ENCODE measurements at regions not wholly inside any gene's neighbourhood (a gene's known extent, or its start where the extent isn't known, plus 50 kb on each side); places are given as distances from the start of the nearest gene placed in this dataset.
"Not testable (repeated sequence)": the region's sequence is repeated elsewhere in the genome, so short reads cannot be mapped to it uniquely, and the experiment has no call there.

DNA sequence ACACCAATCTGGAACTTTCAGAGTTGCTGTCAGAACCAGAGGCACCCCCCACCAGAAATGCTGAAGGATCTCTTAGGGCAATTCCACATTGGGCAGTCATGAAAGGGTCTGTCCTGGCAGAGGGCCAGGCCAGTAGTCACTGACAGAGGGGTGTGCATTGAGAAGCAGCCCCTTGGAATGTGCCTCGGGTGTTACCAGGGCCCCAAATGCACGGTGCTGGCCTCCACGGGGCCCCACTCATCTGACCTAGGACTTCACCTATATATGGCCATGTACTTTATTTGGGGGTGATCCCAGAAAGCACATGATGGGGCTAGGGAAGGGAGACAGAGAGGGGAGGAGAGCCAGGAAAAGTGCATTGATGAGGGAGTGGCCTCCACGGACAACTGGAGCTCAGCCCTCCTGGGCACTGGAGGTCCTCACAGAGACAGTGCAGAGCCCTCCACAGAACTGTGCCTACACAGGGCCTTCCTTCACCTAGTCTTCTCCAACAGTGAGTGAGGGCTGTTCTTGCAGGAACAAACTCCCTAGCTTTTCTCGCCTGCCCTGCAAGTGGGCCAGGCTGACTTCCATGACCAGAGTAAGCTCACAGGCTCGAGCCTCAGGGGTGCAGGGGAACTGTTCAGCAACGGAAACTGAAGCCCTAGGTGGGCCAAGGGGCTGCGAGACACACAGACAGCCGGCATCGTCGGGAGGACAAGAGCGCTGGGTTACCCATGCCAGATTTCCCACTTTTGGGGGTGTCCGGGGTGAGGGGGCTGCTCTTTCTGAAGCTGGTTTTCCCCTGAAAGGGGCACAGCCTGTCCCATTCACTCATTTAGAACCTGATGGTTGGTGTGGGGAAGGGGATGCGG lies 136.2 kb downstream of the HMX1 start:
- DNase-seq: peak; percentile 45

DNA sequence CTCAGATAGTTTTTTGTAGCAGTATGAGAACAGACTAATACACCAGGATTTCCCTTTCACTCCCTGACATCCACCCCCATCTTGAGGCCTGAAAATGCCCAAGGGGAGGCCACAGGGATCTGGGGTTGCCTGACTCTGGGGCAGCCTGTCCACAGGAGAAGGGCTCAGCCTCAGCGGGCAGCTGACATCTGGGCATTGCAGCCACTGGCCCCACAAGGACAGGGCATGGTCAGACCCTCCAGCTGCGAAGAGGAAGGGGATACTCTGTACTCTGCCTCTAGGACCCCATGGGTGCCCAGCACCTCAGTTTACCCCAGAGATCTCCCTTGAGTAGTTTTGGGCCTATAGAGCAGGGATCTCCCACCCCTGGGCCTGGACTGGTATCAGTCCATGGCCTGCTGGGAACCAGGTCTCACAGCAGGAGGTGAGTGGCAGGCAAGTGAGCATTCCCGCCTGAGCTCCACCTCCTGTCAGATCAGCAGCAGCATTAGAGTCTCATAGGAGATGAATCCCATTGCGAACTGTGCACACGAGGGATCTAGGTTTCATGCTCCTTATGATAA lies 138.9 kb downstream of the HMX1 start:
- peak; percentile 19 for DNase-seq

DNA sequence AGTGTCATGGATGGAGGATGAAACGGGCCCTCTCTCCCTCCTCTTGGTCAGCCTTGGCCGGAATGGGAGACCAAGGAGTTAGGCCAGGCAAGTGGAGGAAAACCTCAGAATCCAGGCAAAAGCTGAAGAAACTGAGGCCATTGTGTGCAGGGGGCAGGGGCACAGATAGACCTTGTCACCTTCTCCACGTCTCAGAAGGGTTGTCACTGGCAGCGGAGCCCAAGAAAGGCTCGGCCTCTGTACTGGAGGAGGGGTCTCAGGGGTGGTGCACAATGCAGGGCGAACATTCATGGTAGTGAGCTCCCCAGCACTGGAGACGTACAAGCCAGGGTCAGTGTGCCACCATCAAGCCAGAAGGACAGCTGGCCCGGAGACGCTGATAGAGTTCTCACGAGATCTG lies 139.5 kb downstream of the CPZ start:
- no peak for DNase-seq

DNA sequence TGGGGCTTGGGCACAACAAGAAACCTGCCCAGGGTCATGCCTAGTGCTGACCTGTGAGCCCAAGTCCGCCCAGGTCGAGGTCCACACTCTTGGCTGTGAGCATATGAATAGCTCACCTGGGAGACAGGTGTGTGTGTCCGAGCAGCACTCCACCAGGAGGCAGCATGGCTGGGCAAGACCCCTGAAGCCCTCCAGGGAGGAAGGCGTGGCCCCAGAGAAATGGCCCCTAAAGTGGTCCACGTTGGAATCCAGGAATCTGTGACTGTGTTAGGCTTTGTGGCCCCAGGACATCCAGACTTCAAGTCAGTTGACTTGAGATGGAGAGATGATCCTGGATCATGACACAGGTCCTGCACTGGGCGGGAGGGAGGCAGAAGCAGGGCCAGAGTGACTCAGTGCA lies 138.8 kb downstream of the CPZ start:
- peak; percentile 37 for DNase-seq

DNA sequence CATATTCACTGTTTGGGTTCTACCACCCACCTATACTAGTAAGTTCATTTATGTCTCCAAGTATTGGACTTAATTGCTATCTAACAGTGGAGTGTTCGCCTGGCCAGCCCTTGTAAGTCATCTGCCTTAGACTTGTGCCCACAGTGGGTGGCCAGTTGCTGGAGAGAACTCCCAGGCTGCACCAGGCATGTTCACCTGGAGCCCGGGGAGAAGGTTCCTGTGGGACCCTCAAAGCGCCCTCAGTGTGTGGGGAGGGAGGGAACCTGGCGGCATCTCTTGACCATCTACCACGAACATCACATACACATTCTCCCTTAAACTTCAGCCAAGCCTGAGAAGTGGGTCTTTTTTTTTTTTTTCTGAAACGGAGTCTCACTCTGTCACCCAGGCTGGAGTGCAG lies 138.1 kb downstream of the CPZ start:
- peak; percentile 41 for DNase-seq

DNA sequence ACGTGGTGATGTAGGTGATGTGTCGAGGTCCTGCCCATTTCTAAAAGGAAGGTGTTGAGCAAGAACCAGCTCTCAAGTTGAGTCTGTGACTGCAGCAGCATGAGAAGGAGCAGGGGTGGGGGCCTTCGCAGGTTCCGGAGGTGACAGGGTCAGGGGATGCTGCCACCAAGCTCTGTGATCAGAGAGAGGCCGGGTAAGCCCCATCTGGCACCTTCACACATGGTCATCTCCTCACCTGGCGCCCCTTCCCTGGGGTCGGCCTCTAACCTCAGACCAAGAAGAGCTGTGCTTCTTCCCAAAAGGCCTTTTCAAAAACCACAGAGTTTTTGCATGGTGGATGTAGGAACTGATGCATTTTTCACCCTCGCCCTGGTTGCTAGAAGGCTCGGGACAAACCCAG lies 137.6 kb downstream of the CPZ start:
- DNase-seq: peak; percentile 40

- DNase-seq: peak; percentile 40
These were observed 137.0 kb downstream of the CPZ start for GRCh38 chr4:8729408-8730149.

DNA sequence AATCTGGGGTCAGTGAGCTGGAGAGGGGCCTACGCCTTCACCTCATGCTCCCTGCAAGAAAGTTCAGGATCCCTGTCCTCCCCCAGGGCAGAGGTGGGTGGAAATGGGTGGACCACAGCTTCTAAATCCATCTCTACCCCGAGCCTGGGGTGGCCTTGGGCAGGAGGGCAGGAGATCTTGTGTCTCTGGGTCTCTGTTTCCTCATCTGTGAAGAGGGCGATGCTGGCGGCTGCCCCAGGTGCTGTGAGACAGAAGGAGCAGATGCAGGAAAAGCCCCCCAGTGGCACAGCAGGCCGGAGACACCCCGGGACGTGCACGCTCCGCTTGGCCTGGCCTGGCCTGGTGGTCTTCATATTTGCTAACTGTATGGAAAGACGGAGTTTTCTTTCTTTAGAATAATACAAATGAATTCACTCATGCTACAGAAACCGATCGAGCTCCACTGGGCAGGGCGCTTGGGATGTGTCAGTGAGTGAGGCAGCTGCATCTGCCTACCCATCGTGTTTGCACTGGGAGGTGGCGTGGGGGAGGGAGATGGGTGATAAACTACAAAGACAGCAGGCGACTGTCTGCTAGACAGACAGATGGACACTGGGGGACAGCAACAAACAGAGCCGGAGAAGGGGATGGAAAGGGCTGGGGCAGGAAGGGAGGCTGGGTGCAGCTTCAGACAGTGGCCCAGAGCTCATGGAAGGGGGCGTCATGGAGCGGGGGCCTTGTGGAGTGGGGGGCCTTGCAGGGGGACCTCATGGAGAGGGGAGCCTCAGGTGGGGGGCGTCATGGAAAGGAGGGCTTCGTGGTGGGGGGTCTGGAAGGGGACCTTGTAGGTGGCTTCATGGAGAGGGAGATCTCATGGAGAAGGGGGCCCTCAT lies 136.2 kb downstream of the CPZ start:
- DNase-seq: peak; percentile 30

- peak; percentile 47 for DNase-seq
These were observed 135.3 kb downstream of the CPZ start for GRCh38 chr4:8727546-8728510.

GRCh38 chr4:8727131-8727530 lies 134.6 kb downstream of the CPZ start:
- DNase-seq: peak; percentile 38

- DNase-seq: peak; percentile 50
These were observed 133.8 kb downstream of the CPZ start for GRCh38 chr4:8726344-8726851.

- no peak for DNase-seq
These were observed 133.3 kb downstream of the CPZ start for GRCh38 chr4:8725845-8726244.

GRCh38 chr4:8725071-8725841 lies 132.7 kb downstream of the CPZ start:
- peak; percentile 55 for DNase-seq

DNA sequence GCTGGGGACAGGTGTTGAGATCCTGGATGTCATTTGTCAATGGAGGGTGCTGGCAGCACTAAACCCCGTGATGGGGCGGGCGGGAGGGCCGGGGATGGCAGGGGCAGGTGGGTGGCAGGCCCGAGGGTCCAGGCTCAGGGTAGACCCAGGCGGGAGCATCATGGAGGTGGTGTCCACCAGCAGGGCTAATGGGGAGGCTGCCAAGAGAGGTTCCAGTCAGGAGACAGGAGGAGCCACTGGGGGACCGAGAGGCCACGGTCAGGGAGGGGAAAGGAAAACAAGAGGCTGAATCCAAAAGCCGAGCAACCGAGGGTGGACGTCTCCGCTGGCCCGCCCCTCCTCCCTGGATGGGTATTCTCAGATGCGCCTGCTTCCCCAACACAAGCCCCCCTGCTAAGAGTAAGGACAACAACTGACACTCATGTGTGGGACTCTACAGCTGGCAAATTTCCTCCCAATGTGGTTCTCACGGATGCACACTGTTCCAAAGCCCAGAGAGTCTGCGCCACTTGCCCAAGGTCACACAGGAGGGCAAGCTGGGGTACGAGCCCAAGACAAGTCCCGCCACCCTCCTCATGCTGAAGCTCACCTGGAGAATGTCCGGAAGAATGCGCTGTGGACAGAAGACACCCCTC lies 132.0 kb downstream of the CPZ start:
- DNase-seq: no peak

- peak; percentile 51 for DNase-seq
These were observed 130.8 kb downstream of the CPZ start for GRCh38 chr4:8723222-8723980.

GRCh38 chr4:8722556-8722955 lies 130.0 kb downstream of the CPZ start:
- peak; percentile 20 for DNase-seq

DNA sequence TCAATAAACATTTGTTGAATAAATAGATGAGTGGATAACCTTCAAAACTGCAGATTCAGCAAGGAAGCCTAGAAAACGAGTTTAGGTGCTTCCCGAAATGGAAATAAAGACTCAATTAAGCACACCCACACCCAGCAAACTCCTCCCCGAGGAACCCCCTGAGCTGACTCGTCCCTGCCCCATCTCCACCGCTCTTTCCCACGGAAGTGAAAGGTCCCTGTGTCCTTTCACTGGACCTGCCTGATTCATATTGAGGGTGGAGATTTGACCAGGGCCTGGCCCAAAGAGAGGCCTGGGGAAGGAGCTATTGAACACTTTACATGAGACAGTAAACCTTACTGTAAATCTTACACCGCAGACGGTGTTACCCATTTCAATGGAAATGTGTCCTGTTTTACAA lies 129.1 kb downstream of the CPZ start:
- DNase-seq: peak; percentile 32

GRCh38 chr4:8719421-8719820 lies 126.9 kb downstream of the CPZ start:
- peak; percentile 32 for DNase-seq

DNA sequence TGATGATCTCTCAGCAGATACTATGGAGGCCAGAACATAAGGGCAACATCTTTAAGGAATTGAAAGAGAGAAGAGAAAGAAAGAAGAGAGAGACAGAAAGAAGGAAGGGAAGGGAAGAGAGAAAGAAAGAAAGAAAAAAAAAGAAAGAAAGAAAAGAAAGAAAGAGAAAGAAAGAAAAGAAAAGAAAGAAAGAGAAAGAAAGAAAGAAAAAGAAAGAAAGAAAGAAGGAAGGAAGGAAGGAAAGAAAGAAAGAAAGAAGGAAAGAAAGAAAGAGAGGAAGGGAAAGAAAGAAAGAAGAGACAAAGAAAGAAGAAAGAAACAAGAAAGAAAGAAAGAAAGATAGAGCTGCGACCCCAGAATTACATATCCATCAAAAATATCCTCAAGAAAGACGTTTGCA lies 124.9 kb downstream of the CPZ start:
- not testable (repeated sequence) for DNase-seq

Data from islet precursor cell (in vitro differentiated cells).